Coronary artery (tissue), 2 donors: ENCODE measurements at regions not wholly inside any gene's neighbourhood (a gene's known extent, or its start where the extent isn't known, plus 50 kb on each side); places are given as distances from the start of the nearest gene placed in this dataset.

Source experiments
- DNase-seq: peaks from one replicate; pipeline ENCODE4 v3.0.0-alpha.2; 2017; ENCODE audit warnings: low spot score
- H3K27ac ChIP-seq, 2 donors: fragments of 200-600 bp; sonication (generic); one replicate each; pipeline ENCODE4 v1.5.1; 2016 to 2019
- H3K4me3 ChIP-seq: fragments of 200-600 bp; sonication (generic); 2 replicates; pipeline ENCODE4 v1.5.1; 2016; ENCODE audit warnings: mild to moderate bottlenecking, moderate library complexity
- TF ChIP-seq, protein P1 (sequence below): fragments of 200-600 bp; sonication (generic); IDR thresholded peaks from one replicate; pipeline ENCODE4 v1.5.1; 2019; ENCODE audit warnings: antibody characterized with exemption

DNA sequence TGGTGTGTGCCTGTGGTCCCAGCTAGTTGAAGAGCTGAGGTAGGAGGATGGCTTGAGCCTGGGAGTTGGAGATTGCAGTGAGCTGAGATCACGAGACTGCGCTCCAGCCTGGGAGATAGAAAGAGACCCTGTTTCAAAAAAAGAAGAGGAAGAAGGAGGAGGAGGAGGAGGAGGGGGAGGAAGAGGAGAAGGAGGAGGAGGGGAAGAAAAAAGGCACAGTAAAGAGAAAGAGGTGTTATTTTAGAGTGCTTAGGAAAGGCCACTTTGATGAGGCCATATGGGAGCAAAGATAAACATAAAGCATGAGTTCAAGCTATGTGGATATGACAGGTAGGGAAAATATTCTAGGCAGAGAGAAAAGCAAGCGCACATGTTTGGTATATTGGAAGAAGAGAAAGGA, 154.1 kb upstream of the BTG1 start:
- DNase-seq, result no peak

DNA sequence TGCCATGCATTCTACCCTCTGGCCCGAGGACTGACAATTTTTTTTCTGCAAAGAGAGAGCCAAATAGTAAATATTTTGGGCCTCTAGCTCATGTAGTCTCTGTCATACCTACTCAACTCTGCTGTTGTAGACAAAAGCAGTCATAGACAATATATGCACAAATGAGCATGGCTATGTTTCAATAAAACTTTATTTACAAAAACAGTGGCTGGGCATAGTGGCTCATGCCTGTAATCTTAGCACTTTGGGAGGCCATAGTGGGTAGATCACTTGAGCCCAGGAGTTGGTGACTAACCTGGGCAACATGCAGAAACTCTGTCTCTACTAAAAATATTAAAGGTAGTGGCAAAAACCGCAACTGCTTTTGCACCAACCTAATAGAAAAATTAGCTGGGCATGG, 153.7 kb upstream of the BTG1 start:
- TF ChIP-seq, protein P1, sequence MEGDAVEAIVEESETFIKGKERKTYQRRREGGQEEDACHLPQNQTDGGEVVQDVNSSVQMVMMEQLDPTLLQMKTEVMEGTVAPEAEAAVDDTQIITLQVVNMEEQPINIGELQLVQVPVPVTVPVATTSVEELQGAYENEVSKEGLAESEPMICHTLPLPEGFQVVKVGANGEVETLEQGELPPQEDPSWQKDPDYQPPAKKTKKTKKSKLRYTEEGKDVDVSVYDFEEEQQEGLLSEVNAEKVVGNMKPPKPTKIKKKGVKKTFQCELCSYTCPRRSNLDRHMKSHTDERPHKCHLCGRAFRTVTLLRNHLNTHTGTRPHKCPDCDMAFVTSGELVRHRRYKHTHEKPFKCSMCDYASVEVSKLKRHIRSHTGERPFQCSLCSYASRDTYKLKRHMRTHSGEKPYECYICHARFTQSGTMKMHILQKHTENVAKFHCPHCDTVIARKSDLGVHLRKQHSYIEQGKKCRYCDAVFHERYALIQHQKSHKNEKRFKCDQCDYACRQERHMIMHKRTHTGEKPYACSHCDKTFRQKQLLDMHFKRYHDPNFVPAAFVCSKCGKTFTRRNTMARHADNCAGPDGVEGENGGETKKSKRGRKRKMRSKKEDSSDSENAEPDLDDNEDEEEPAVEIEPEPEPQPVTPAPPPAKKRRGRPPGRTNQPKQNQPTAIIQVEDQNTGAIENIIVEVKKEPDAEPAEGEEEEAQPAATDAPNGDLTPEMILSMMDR, result no peak
- no peak for DNase-seq
- Histone ChIP-seq H3K4me3 (no peak overlapping the region), H3K27ac (no peak overlapping the region)

More for the DNA sequence above, 154.1 kb upstream of the BTG1 start:
- H3K27ac ChIP-seq, result no peak overlapping the region
- no peak overlapping the region for H3K4me3 ChIP-seq
- TF ChIP-seq, protein P1, result no peak

DNA sequence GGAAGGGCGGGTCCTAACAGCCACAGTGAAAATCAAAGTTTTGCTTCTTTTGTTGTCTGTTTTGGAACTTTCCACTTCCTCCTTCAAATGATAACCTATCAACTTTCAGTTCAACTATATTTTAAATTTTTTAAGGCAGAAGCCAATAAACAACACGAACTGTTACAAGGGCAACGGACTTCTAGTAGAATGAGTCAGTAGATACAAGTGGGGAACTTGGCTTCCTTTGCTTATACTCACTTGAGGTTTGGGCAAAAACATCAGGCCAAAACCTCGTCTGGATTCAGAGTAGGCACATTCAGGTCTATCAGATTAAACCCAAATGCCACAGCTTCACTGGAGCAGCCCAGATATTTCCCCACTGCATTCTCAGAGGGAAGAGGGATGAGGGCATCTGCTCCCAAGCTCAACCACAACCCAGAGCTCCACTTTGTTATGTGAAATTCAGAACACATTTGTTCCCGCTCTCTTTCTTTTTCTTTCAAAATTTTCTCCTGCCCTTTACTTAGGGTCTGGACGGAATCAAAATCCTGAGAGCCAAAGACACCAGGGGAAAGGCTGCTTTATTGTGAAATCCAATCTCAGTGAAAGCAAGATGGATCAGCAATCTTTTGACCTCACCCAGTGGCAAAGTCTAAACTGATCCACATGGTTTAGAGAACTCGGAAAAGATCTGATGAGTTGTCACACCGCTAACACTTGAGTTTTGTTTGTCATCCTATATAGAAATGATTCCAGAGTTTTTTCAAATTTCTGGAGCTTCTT, 152.5 kb upstream of the BTG1 start:
- peak overlapping the region in 1 of 2 donors; percentile 63 for H3K27ac ChIP-seq
- H3K4me3 ChIP-seq, result no peak overlapping the region
- TF ChIP-seq, protein P1, result no peak
- DNase-seq, result no peak

DNA sequence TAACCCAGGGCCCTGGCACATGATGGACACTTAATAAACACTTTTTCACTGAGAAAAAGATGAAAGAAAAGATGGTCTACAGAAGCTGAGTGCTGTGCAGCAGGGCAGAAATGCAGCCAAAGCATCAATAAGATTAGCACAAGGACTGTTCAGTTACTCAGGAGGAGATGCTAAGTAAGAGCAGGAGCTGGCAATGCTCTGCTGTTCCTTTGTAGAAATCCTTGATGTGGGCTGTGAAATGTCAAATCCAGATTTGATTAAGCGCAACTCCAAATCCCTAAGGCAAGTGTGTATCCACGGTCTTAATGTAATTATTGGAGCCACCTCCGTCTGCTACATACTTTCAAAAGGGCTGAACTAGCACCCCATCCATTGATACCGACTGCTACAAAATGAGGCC, 151.8 kb upstream of the BTG1 start:
- TF ChIP-seq, protein P1, result no peak
- Histone ChIP-seq H3K27ac (peak overlapping the region in 1 of 2 donors; percentile 63), H3K4me3 (no peak overlapping the region)
- no peak for DNase-seq

DNA sequence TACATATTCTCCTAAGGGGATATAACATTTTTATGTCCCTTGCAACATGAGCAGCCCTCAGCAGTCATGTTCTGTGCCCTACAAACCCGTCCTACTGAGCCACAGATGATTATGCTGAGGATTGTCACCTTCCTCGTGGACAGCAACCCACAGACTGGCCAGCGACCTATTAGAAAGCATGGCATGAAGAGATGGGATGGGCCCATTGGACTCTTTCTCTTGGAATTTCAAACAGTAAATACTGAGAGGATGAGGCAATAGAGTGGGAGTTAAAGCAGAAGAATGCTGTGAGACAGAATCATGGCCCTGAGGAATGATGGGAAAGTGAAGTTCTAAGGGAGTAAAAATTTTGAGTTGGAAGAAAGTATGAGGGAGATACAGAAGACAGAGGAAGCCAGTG, 149.9 kb upstream of the BTG1 start:
- no peak overlapping the region for H3K27ac ChIP-seq
- DNase-seq, result no peak
- TF ChIP-seq, protein P1, result no peak
- no peak overlapping the region for H3K4me3 ChIP-seq

DNA sequence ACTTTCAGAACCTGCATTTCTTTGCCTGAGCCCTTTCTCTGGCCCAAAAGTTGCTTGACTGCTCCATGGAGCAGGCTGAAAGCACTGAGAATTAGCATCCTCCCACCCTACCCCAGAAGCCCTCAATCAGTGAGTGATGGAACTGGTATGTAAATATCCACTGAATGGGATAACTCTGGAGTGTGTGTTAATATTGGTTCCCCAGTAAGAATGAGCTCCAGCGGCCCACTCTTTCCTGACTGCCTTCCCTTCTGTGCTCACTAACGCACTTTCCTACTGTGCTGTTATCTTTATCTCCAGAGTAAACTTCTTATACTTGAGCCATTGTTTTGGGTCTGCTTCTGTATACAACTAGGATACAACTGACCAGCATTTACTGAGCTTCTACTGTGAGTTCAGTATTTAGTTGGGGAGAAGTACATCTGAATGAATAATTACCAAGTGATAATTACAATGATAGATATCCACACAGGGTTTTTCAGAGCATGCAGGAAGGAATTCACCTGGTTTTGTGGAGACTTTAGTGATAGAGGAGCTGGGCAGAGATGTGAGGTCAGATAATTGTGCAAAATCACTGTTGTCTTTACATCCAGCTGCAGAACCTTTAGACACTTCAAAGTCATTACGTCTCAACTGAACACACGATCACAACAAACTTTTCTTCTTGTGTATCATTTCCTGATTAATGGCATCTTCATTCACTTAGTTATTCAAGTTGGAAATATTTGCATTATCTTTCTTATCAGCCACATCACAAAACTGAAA, 149.2 kb upstream of the BTG1 start:
- H3K4me3 ChIP-seq, result no peak overlapping the region
- DNase-seq, result no peak
- TF ChIP-seq, protein P1, result no peak

DNA sequence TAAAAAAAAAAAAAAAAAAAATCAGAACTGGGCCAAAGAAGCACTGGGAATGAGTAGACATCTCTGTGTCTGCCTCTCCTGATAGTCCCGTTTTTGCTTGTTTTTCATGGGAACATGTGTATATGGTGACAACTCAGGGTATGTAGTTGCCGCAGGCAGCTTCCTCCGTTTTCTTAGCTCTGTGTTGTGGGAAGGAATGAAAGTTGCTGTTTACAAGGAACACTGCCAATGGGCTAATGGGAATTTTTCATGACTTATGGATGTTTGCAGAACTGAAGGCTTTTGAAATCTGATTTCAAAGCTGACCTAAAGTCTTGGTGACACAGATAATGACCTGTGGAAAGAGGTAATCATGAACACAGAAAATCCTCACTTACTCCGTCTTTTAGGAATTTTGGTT, 146.4 kb upstream of the BTG1 start:
- Histone ChIP-seq H3K27ac (no peak overlapping the region), H3K4me3 (no peak overlapping the region)
- no peak for DNase-seq
- TF ChIP-seq, protein P1, result no peak

More for the DNA sequence above, 149.2 kb upstream of the BTG1 start:
- no peak overlapping the region for H3K27ac ChIP-seq
